MM.1S (cell line): ENCODE measurements at regions not wholly inside any gene's neighbourhood (a gene's known extent, or its start where the extent isn't known, plus 50 kb on each side); places are given as distances from the start of the nearest gene placed in this dataset.

Source experiments
- DNase-seq: peaks from one replicate; pipeline ENCODE4 v3.0.0-alpha.2; 2015
- H2AFZ ChIP-seq: fragments of 300-600 bp; sonication (generic); 2 replicates; pipeline ENCODE4 v1.6.0; 2016; ENCODE audit warnings: antibody characterized with exemption, low read length
- H3F3A ChIP-seq: fragments of 300-600 bp; sonication (generic); 2 replicates; pipeline ENCODE4 v1.6.1; 2016; ENCODE audit warnings: mild to moderate bottlenecking, antibody characterized with exemption, low read length, moderate library complexity, mixed read lengths; ENCODE audit not compliant: insufficient read depth
- H3K27ac ChIP-seq: fragments of 300-600 bp; sonication (generic); 2 replicates; pipeline ENCODE4 v1.5.1; 2016; ENCODE audit warnings: mild to moderate bottlenecking, low read length
- H3K27me3 ChIP-seq: fragments of 300-600 bp; sonication (generic); replicated peaks from 2 replicates; pipeline ENCODE4 v1.6.0; 2016; ENCODE audit warnings: low read length; ENCODE audit not compliant: insufficient read depth
- H3K36me3 ChIP-seq: fragments of 300-600 bp; sonication (generic); replicated peaks from 2 replicates; pipeline ENCODE4 v1.6.1; 2016; ENCODE audit warnings: mild to moderate bottlenecking, low read length, mixed read lengths; ENCODE audit not compliant: insufficient read depth
- H3K4me1 ChIP-seq: fragments of 300-600 bp; sonication (generic); 2 replicates; pipeline ENCODE4 v1.6.1; 2016; ENCODE audit warnings: low read length, mixed read lengths
- H3K4me2 ChIP-seq: fragments of 300-600 bp; sonication (generic); 2 replicates; pipeline ENCODE4 v1.6.0; 2016; ENCODE audit warnings: low read depth, low read length
- H3K4me3 ChIP-seq: fragments of 300-600 bp; sonication (generic); 2 replicates; pipeline ENCODE4 v1.5.1; 2016; ENCODE audit warnings: low read length, mixed read lengths
- H3K79me2 ChIP-seq: fragments of 300-600 bp; sonication (generic); 2 replicates; pipeline ENCODE4 v1.6.1; 2016; ENCODE audit warnings: mixed run types, low read length, mixed read lengths
- H3K9ac ChIP-seq: fragments of 300-600 bp; sonication (generic); 2 replicates; pipeline ENCODE4 v1.6.1; 2016; ENCODE audit warnings: low read length, mixed read lengths
- H3K9me2 ChIP-seq: fragments of 300-600 bp; sonication (generic); replicated peaks from 2 replicates; pipeline ENCODE4 v1.6.1; 2016; ENCODE audit warnings: mild to moderate bottlenecking, low read length, mixed read lengths; ENCODE audit not compliant: insufficient read depth
- H3K9me3 ChIP-seq: fragments of 300-600 bp; sonication (generic); replicated peaks from 2 replicates; pipeline ENCODE4 v1.6.1; 2016; ENCODE audit warnings: mild to moderate bottlenecking, low read length, mixed read lengths; ENCODE audit not compliant: insufficient read depth
- H4K20me1 ChIP-seq: fragments of 300-600 bp; sonication (generic); 2 replicates; pipeline ENCODE4 v1.6.1; 2016; ENCODE audit warnings: mild to moderate bottlenecking, low read length, moderate library complexity, mixed read lengths; ENCODE audit not compliant: insufficient read depth
- EZH2 ChIP-seq: fragments of 300-600 bp; sonication (generic); optimal IDR thresholded peaks from 2 replicates; pipeline ENCODE3; 2017; ENCODE audit warnings: low read depth, mild to moderate bottlenecking, antibody characterized with exemption, low read length, mixed read lengths
- EZH2phosphoT487 ChIP-seq: fragments of 300-600 bp; sonication (generic); IDR thresholded peaks from 2 replicates; pipeline ENCODE4 v1.6.1; 2018; ENCODE audit warnings: antibody characterized with exemption, low read length
- TF ChIP-seq, protein P1 (sequence below): fragments of 300-600 bp; sonication (generic); IDR thresholded peaks from 2 replicates; pipeline ENCODE4 v1.5.1; 2016; ENCODE audit warnings: antibody characterized with exemption, low read length, mixed read lengths

DNA sequence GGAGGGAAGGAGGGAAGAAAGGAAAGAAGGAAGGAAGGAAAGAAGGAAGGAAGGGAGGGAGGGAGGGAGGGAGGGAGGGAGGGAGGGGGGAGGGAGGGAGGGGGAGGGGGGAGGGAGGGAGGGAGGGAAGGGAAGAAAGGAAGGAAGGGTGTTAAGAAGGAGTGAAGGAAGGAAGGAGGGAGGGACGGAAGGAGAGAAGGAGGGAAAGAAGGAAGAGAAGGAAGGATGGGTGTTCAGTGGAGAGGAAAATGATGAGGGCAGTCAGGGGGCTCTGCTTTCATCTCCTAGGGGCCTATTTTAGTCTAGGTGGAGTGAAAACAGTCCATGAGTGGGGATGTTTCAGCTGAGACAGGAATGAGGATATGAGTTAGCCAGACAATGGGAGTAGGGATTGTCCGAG is 357.0 kb upstream of the C16orf82 start:
- H3K9me3 ChIP-seq, result no peaks in the 10 kb centered on the region
- H3K27me3 ChIP-seq, result 0 out of 2 replicates have a peak, but pooled peaks cover 3% of the 10 kb centered on the region
- no peaks in the 10 kb centered on the region for H3K4me1 ChIP-seq
- no peaks in the 10 kb centered on the region for H3K36me3 ChIP-seq
- H3K9me2 ChIP-seq, result no peaks in the 10 kb centered on the region
- no peak overlapping the region for H3K4me3 ChIP-seq
- no peak overlapping the region for H2AFZ ChIP-seq
- H3K27ac ChIP-seq, result no peak overlapping the region
- no peak overlapping the region for H3K4me2 ChIP-seq
- H3F3A ChIP-seq, result no peaks in the 10 kb centered on the region
- no peaks in the 10 kb centered on the region for H4K20me1 ChIP-seq
- H3K79me2 ChIP-seq, result no peaks in the 10 kb centered on the region
- H3K9ac ChIP-seq, result no peak overlapping the region
- TF ChIP-seq EZH2phosphoT487 (no peak), EZH2 (no peak)
- TF ChIP-seq, protein P1, sequence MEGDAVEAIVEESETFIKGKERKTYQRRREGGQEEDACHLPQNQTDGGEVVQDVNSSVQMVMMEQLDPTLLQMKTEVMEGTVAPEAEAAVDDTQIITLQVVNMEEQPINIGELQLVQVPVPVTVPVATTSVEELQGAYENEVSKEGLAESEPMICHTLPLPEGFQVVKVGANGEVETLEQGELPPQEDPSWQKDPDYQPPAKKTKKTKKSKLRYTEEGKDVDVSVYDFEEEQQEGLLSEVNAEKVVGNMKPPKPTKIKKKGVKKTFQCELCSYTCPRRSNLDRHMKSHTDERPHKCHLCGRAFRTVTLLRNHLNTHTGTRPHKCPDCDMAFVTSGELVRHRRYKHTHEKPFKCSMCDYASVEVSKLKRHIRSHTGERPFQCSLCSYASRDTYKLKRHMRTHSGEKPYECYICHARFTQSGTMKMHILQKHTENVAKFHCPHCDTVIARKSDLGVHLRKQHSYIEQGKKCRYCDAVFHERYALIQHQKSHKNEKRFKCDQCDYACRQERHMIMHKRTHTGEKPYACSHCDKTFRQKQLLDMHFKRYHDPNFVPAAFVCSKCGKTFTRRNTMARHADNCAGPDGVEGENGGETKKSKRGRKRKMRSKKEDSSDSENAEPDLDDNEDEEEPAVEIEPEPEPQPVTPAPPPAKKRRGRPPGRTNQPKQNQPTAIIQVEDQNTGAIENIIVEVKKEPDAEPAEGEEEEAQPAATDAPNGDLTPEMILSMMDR, result no peak
- no peak for DNase-seq

DNA sequence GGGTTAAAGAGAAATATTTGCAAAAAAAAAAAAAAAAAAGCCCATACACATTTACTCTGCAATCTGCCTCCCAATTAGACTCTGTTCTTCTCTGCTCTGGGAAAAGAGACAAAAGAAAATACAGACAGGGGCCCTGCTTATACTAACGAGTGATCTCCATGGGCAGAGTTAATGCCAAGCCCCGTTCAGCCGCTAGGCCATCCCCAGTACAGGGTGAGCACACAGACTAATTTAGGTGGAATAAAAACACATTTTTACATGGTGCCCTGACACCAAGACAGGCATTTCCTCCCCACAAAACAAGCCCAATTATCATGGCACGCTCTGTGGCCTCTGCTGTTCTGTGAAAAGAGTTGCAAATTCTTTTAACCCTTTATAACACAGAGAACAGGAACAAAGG is 356.3 kb upstream of the C16orf82 start:
- Histone ChIP-seq H3K4me1 (no peaks in the 10 kb centered on the region), H3K27me3 (0 out of 2 replicates have a peak, but pooled peaks cover 3% of the 10 kb centered on the region), H3K4me3 (no peak overlapping the region), H3K9ac (no peak overlapping the region), H3K4me2 (no peak overlapping the region), H4K20me1 (no peaks in the 10 kb centered on the region), H3K79me2 (no peaks in the 10 kb centered on the region), H3K27ac (no peak overlapping the region), H2AFZ (no peak overlapping the region), H3K36me3 (no peaks in the 10 kb centered on the region), H3K9me2 (no peaks in the 10 kb centered on the region), H3K9me3 (no peaks in the 10 kb centered on the region), H3F3A (no peaks in the 10 kb centered on the region)
- no peak for DNase-seq
- TF ChIP-seq, protein P1, result no peak
- TF ChIP-seq EZH2phosphoT487, result no peak
- TF ChIP-seq EZH2, result no peak

DNA sequence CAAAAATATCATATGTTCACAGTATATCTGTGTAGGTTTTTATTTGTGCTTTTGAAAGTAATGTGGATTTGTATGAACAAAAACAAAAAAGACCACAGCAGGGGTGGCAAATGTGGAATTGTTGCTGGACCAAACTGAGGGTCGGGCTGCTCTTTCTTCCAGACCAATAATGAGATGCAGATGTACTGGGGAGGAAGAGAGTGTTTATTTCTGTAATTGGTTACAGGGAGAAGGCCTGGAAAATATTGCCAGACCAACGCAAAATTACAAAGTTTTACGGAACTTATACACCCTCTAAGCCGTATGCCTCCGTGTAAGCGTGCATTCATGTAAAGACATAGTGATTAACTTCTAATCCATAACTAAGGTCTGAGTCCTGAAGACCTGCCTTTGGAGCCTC is 353.9 kb upstream of the C16orf82 start:
- Histone ChIP-seq H3K27me3 (0 out of 2 replicates have a peak, but pooled peaks cover 3% of the 10 kb centered on the region), H3K79me2 (no peaks in the 10 kb centered on the region), H3K4me2 (no peak overlapping the region), H2AFZ (no peak overlapping the region), H3F3A (no peaks in the 10 kb centered on the region), H3K9me3 (no peaks in the 10 kb centered on the region), H3K4me3 (no peak overlapping the region), H4K20me1 (no peaks in the 10 kb centered on the region), H3K36me3 (no peaks in the 10 kb centered on the region), H3K9ac (no peak overlapping the region), H3K9me2 (no peaks in the 10 kb centered on the region), H3K4me1 (no peaks in the 10 kb centered on the region), H3K27ac (no peak overlapping the region)
- TF ChIP-seq EZH2 (no peak), EZH2phosphoT487 (no peak)
- TF ChIP-seq, protein P1, result no peak
- DNase-seq, result no peak
